NCI-H1930 (cell line): ENCODE measurements at regions not wholly inside any gene's neighbourhood (a gene's known extent, or its start where the extent isn't known, plus 50 kb on each side); places are given as distances from the start of the nearest gene placed in this dataset.
"Not testable (repeated sequence)": the region's sequence is repeated elsewhere in the genome, so short reads cannot be mapped to it uniquely, and the experiment has no call there.

Source experiments
- DNase-seq, 2 experiments: peaks; one replicate each; lab custom pipeline; 2025; lab: John Stamatoyannopoulos, UW

- no peak for DNase-seq
Observed at GRCh38 chr5:124620743-124621142, 125.7 kb downstream of the ZNF608 start.

GRCh38 chr5:124619121-124619520 is 127.3 kb downstream of the ZNF608 start:
- DNase-seq: no peak

- DNase-seq: no peak
Observed at GRCh38 chr5:124617787-124618186, 128.7 kb downstream of the ZNF608 start.

GRCh38 chr5:124614836-124615385 is 131.5 kb downstream of the ZNF608 start:
- no peak for DNase-seq

GRCh38 chr5:124614105-124614504 is 132.3 kb downstream of the ZNF608 start:
- DNase-seq: no peak

GRCh38 chr5:124613273-124613953 is 133.0 kb downstream of the ZNF608 start:
- no peak for DNase-seq

- DNase-seq: no peak
Observed at GRCh38 chr5:124612023-124612422, 134.4 kb downstream of the ZNF608 start.

- DNase-seq: not testable (repeated sequence)
Observed at GRCh38 chr5:124611262-124611661, 135.2 kb downstream of the ZNF608 start.

GRCh38 chr5:124609685-124610084 is 136.8 kb downstream of the ZNF608 start:
- not testable (repeated sequence) for DNase-seq

- no peak for DNase-seq
Observed at GRCh38 chr5:124606543-124606942, 139.9 kb downstream of the ZNF608 start.

GRCh38 chr5:124606093-124606492 is 140.3 kb downstream of the ZNF608 start:
- DNase-seq: no peak

GRCh38 chr5:124605541-124605940 is 140.9 kb downstream of the ZNF608 start:
- no peak for DNase-seq

GRCh38 chr5:124604419-124604818 is 142.0 kb downstream of the ZNF608 start:
- no peak for DNase-seq

- DNase-seq: no peak
Observed at GRCh38 chr5:124602925-124603650, 143.4 kb downstream of the ZNF608 start.

- DNase-seq: peak in 1 of 2 experiments; percentile 16
Observed at GRCh38 chr5:124599028-124599973, 147.1 kb downstream of the ZNF608 start.

- no peak for DNase-seq
Observed at GRCh38 chr5:124596595-124597421, 149.6 kb downstream of the ZNF608 start.

GRCh38 chr5:124593952-124594351 is 152.5 kb downstream of the ZNF608 start:
- no peak for DNase-seq

GRCh38 chr5:124592891-124593290 is 153.5 kb downstream of the ZNF608 start:
- DNase-seq: no peak

GRCh38 chr5:124591583-124591982 is 154.9 kb downstream of the ZNF608 start:
- DNase-seq: no peak

GRCh38 chr5:124590686-124591085 is 155.8 kb downstream of the ZNF608 start:
- no peak for DNase-seq

- DNase-seq: no peak
Observed at GRCh38 chr5:124587280-124587679, 159.2 kb downstream of the ZNF608 start.
